ENCODE measurements at regions not wholly inside any gene's neighbourhood (a gene's known extent, or its start where the extent isn't known, plus 50 kb on each side); places are given as distances from the start of the nearest gene placed in this dataset.

GRCh38 chr3:87082796-87083440 lies 92.0 kb upstream of the VGLL3 start:
- peak in 2 of 4 experiments; percentile 16 to 48 for DNase-seq (ENCODE audit: extremely low read depth in 1 of 4, low spot score in 3 of 4)
- FAIRE-seq: peak; percentile 55
- TF ChIP-seq PHF21A (IDR thresholded peaks at IDR 0.05; ENCODE audit: borderline replicate concordance, low read depth) (no peak), REST (IDR thresholded peaks at IDR 0.05; ENCODE audit: borderline replicate concordance) (peak; percentile 25; the same call in 1 of the 2 replicates), REST (CRISPR knock-in tag; IDR thresholded peaks at IDR 0.05; ENCODE audit: low read depth) (no peak), ZNF280A (IDR thresholded peaks at IDR 0.05; ENCODE audit: low read depth, partially characterized antibody) (no peak), L3MBTL2 (IDR thresholded peaks at IDR 0.05) (no peak), CTCF (IDR thresholded peaks at IDR 0.05 in 2 of 3, conservative IDR thresholded peaks at IDR 0.05 in 1 of 3; ENCODE audit: insufficient read depth in 2 of 3, low read depth in 1 of 3, low read length in 3 of 3) (peak; percentile 25 to 44 (median 35); a peak in 3 of 6 replicates), CBX1 (IDR thresholded peaks at IDR 0.05; ENCODE audit: low read depth) (no peak), RAD21 (CRISPR knock-in tag; conservative IDR thresholded peaks at IDR 0.05 in 1 of 2, IDR thresholded peaks at IDR 0.05 in 1 of 2) (peak; percentile 54 to 66), SMAD3 (CRISPR knock-in tag; conservative IDR thresholded peaks at IDR 0.05) (no peak), SAP30 (IDR thresholded peaks at IDR 0.05; ENCODE audit: borderline replicate concordance, insufficient read depth, low read depth, low read length, poor library complexity, severe bottlenecking) (no peak)
- Histone ChIP-seq H3K9me1 (ENCODE audit: control insufficient read depth, insufficient read depth, low read length) (no peaks in the 10 kb centered on the region), H3K36me3 (ENCODE audit: control insufficient read depth, insufficient read depth, low read length) (no peaks in the 10 kb centered on the region), H3K9me3 (replicated peaks; ENCODE audit: control insufficient read depth, insufficient read depth, low read depth, low read length) (no peaks in the 10 kb centered on the region), H3K4me2 (ENCODE audit: insufficient read depth, low read length) (no peak overlapping the region), H3K4me1 (replicated peaks in 1 of 2; ENCODE audit: control insufficient read depth in 2 of 2, insufficient read depth in 2 of 2, low read length in 2 of 2) (no peaks in the 10 kb centered on the region), H3K27ac (ENCODE audit: extremely low read depth, low read depth, low read length) (no peak overlapping the region), H3K79me2 (ENCODE audit: control insufficient read depth, insufficient read depth, low read length) (no peaks in the 10 kb centered on the region), H3K27me3 (ENCODE audit: control insufficient read depth in 2 of 2, insufficient read depth in 2 of 2, low read length in 2 of 2) (no peaks in the 10 kb centered on the region), H2AFZ (ENCODE audit: low read depth, low read length) (no peak overlapping the region), H3K9ac (ENCODE audit: insufficient read depth in 1 of 2, low read depth in 2 of 2, low read length in 2 of 2) (no peak overlapping the region), H3K4me3 (no peak overlapping the region), H4K20me1 (replicated peaks; ENCODE audit: control insufficient read depth, insufficient read depth, low read length) (no peaks in the 10 kb centered on the region)
- WGBS (ENCODE audit: insufficient coverage, low coverage, missing lambda C conversion rate): 10% methylated on average over 6 of the region's 6 CpGs
- intact Hi-C loops (cut with micrococcal nuclease) (loop anchor here (2.0 to 5.0 kb wide), 2 partner anchors 114 to 311 kb away; no protein-coding TSS in a partner anchor), in situ Hi-C loops (cut with MboI) (no loop called here)
- ChIA-PET CTCF (ENCODE audit: low intra/inter-chr PET ratio) (interaction anchor here (2.0 kb wide), 1 partner anchor 113 kb away, joined by 9 read pairs; no protein-coding TSS in a partner anchor), POLR2A (no interaction called here)
- peak; percentile 84 for ATAC-seq
- BruUV-seq (replicated peaks): no TSS peak

All from K562 (cell line).